DND-41 (cell line): ENCODE measurements at regions not wholly inside any gene's neighbourhood (a gene's known extent, or its start where the extent isn't known, plus 50 kb on each side); places are given as distances from the start of the nearest gene placed in this dataset.

Experiments
- ATAC-seq: fragments of 200-7000 bp; cut with Tn5 transposase; 3 replicates; pipeline ENCODE4 v1.9.1; 2021; ENCODE audit warnings: low read depth; ENCODE audit not compliant: insufficient read depth
- DNase-seq: peaks from one replicate; pipeline ENCODE4 v3.0.0-alpha.2; 2020
- H2AFZ ChIP-seq: 2 replicates; pipeline ENCODE4 v1.6.0; 2012; ENCODE audit warnings: low read depth, low read length
- H3K27ac ChIP-seq: 2 replicates; pipeline ENCODE4 v1.5.1; 2012; ENCODE audit warnings: low read length, inconsistent platforms
- H3K27me3 ChIP-seq: fragments of 200-600 bp; sonication (generic); 2 replicates; pipeline ENCODE4 v1.6.0; 2012; ENCODE audit warnings: low read length, mild to moderate bottlenecking, inconsistent platforms; ENCODE audit not compliant: insufficient read depth, poor library complexity
- H3K36me3 ChIP-seq: 2 replicates; pipeline ENCODE4 v1.5.1; 2012; ENCODE audit warnings: low read length, inconsistent platforms; ENCODE audit not compliant: insufficient read depth
- H3K4me1 ChIP-seq: 2 replicates; pipeline ENCODE4 v1.5.1; 2012; ENCODE audit warnings: mild to moderate bottlenecking, low read length; ENCODE audit not compliant: insufficient read depth
- H3K4me2 ChIP-seq: 2 replicates; pipeline ENCODE4 v1.6.0; 2012; ENCODE audit warnings: mild to moderate bottlenecking, moderate library complexity, low read length, inconsistent platforms; ENCODE audit not compliant: insufficient read depth
- H3K4me3 ChIP-seq, 2 experiments: fragments of 200-600 bp in 1 of 2; shearing (Covaris generic) in 1 of 2; 2 replicates each; pipeline ENCODE4 v1.5.1; 2012 to 2016; ENCODE audit warnings: inconsistent platforms in 2 of 2, low read length in 2 of 2, mild to moderate bottlenecking in 2 of 2, low read depth in 1 of 2, moderate library complexity in 1 of 2
- H3K79me2 ChIP-seq: 2 replicates; pipeline ENCODE4 v1.6.0; 2012; ENCODE audit warnings: low read length, inconsistent platforms; ENCODE audit not compliant: insufficient read depth
- H3K9ac ChIP-seq: 2 replicates; pipeline ENCODE4 v1.6.0; 2012; ENCODE audit warnings: low read depth, mild to moderate bottlenecking, inconsistent platforms, low read length, moderate library complexity
- H3K9me3 ChIP-seq: 2 replicates; pipeline ENCODE4 v1.5.1; 2012; ENCODE audit warnings: low read length, moderate library complexity, mild to moderate bottlenecking, inconsistent platforms; ENCODE audit not compliant: insufficient read depth, severe bottlenecking
- H4K20me1 ChIP-seq: 2 replicates; pipeline ENCODE4 v1.6.0; 2012; ENCODE audit warnings: low read length; ENCODE audit not compliant: insufficient read depth
- CTCF ChIP-seq: IDR thresholded peaks from 2 replicates; pipeline ENCODE4 v1.5.1; 2012; ENCODE audit warnings: borderline replicate concordance, low read length, moderate library complexity, mild to moderate bottlenecking; ENCODE audit not compliant: poor library complexity, severe bottlenecking; ENCODE audit errors: extremely low read depth
- EZH2 ChIP-seq: IDR thresholded peaks from 3 replicates; pipeline ENCODE4 v1.6.1; 2012; ENCODE audit warnings: borderline replicate concordance, low read depth, mild to moderate bottlenecking, moderate library complexity, low read length, inconsistent platforms; ENCODE audit not compliant: severe bottlenecking

- H4K20me1 ChIP-seq, result no peaks in the 10 kb centered on the region
- no peak overlapping the region for H3K9ac ChIP-seq
- no peak overlapping the region for H3K27ac ChIP-seq
- no peaks in the 10 kb centered on the region for H3K9me3 ChIP-seq
- H3K4me3 ChIP-seq, result no peak overlapping the region
- TF ChIP-seq EZH2 (no peak), CTCF (no peak)
- H3K4me2 ChIP-seq, result no peak overlapping the region
- no peak overlapping the region for H2AFZ ChIP-seq
- no peak for ATAC-seq
- no peaks in the 10 kb centered on the region for H3K36me3 ChIP-seq
- no peaks in the 10 kb centered on the region for H3K79me2 ChIP-seq
- DNase-seq, result no peak
- H3K27me3 ChIP-seq, result peaks cover 13% of the 10 kb centered on the region
- H3K4me1 ChIP-seq, result no peaks in the 10 kb centered on the region
Measured at GRCh38 chr2:64221935-64222334, 77.7 kb upstream of the PELI1 start.

- H3K79me2 ChIP-seq, result no peaks in the 10 kb centered on the region
- no peak overlapping the region for H2AFZ ChIP-seq
- H3K27me3 ChIP-seq, result peaks cover 13% of the 10 kb centered on the region
- no peak for ATAC-seq
- no peak overlapping the region for H3K27ac ChIP-seq
- no peaks in the 10 kb centered on the region for H3K9me3 ChIP-seq
- no peak overlapping the region for H3K4me3 ChIP-seq
- no peak overlapping the region for H3K9ac ChIP-seq
- no peaks in the 10 kb centered on the region for H4K20me1 ChIP-seq
- no peak for DNase-seq
- no peaks in the 10 kb centered on the region for H3K36me3 ChIP-seq
- no peaks in the 10 kb centered on the region for H3K4me1 ChIP-seq
- H3K4me2 ChIP-seq, result no peak overlapping the region
- no peak for TF ChIP-seq CTCF
- no peak for TF ChIP-seq EZH2
Measured at GRCh38 chr2:64222351-64222750, 78.1 kb upstream of the PELI1 start.

DNA sequence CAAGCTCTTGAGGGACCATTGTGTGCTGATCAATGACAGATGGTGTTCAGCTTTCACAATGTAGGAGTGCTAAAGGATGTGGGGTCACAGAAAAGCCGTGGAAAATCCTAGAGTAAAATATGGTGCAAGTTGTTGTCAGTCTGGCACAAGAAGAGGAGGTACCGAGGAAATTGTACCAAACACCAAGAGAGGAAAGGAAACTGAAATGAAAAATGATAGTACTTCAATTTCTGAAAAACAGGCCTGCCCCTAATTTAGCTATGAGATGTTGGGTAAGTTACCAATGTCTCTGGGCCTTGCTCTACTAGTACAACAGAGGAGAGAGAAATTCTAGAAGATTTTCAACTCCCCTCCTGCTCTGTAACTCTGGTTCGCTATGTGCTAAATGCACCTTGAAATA is 78.8 kb upstream of the PELI1 start:
- Histone ChIP-seq H3K27ac (no peak overlapping the region), H3K27me3 (peaks cover 13% of the 10 kb centered on the region), H2AFZ (no peak overlapping the region), H3K79me2 (no peaks in the 10 kb centered on the region), H4K20me1 (no peaks in the 10 kb centered on the region), H3K9me3 (no peaks in the 10 kb centered on the region), H3K4me2 (no peak overlapping the region), H3K9ac (no peak overlapping the region), H3K36me3 (no peaks in the 10 kb centered on the region), H3K4me3 (no peak overlapping the region), H3K4me1 (peaks cover 4% of the 10 kb centered on the region)
- TF ChIP-seq EZH2, result no peak
- no peak for TF ChIP-seq CTCF
- ATAC-seq (no peak), DNase-seq (no peak)

DNA sequence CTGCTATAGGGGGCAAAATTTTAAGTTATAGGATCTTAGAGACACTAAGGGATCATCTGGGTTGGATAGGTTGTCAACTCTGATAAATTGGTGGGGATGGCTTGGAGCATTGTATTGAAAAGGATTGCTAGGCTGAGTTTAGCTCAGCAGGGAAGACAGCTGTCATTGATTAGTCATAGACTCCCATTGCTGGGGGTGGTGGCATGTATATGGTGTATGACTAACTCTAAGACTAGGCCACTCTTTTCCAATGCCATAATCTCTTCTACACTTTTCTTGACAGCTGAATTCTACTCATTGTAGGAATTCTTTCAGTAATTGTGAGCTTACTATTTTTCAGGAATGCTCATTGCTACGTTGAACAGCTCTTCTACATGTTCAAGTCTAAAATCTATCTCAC is 81.3 kb upstream of the PELI1 start:
- H4K20me1 ChIP-seq, result no peaks in the 10 kb centered on the region
- no peak for ATAC-seq
- H3K9ac ChIP-seq, result no peak overlapping the region
- peaks cover 14% of the 10 kb centered on the region for H3K4me1 ChIP-seq
- no peak overlapping the region for H3K4me2 ChIP-seq
- no peak overlapping the region for H2AFZ ChIP-seq
- H3K79me2 ChIP-seq, result no peaks in the 10 kb centered on the region
- DNase-seq, result no peak
- H3K36me3 ChIP-seq, result no peaks in the 10 kb centered on the region
- no peaks in the 10 kb centered on the region for H3K9me3 ChIP-seq
- peaks cover 16% of the 10 kb centered on the region for H3K27me3 ChIP-seq
- no peak overlapping the region for H3K27ac ChIP-seq
- TF ChIP-seq EZH2 (no peak), CTCF (no peak)
- H3K4me3 ChIP-seq, result no peak overlapping the region
